K562 (cell line): ENCODE measurements at regions not wholly inside any gene's neighbourhood (a gene's known extent, or its start where the extent isn't known, plus 50 kb on each side); places are given as distances from the start of the nearest gene placed in this dataset.
A peak's percentile ranks its signal among the peaks of the same experiment; 100 is the strongest.

Experiments
- BMI1 ChIP-seq: fragments of 150-350 bp; IDR thresholded peaks from 2 replicates; pipeline ENCODE4 v1.6.1; 2014; ENCODE audit warnings: low read length
- BRCA1 ChIP-seq, 2 experiments: fragments of 450-650 bp in 1 of 2; sonication (generic) in 1 of 2; formaldehyde crosslinking in 1 of 2; IDR thresholded peaks; 2 replicates each; pipeline versions ENCODE4 v1.5.0 to v1.6.1; 2017 to 2020; ENCODE audit warnings: mild to moderate bottlenecking in 1 of 2, missing genetic modification reagents in 1 of 2
- DMBX1 ChIP-seq: fragments of 250-450 bp; sonication (Bioruptor Pico); IDR thresholded peaks from 2 replicates; pipeline ENCODE4 v1.8.0; 2022; ENCODE audit warnings: inconsistent platforms, mild to moderate bottlenecking, moderate library complexity, borderline replicate concordance
- ETS1 ChIP-seq: conservative IDR thresholded peaks from 2 replicates; pipeline ENCODE4 v1.6.1; 2011; ENCODE audit warnings: low read depth, mild to moderate bottlenecking, low read length; ENCODE audit not compliant: control insufficient read depth
- GATAD2A ChIP-seq: fragments of 450-650 bp; IDR thresholded peaks from 2 replicates; pipeline ENCODE4 v1.6.1; 2017
- HMGN3 ChIP-seq: IDR thresholded peaks from 2 replicates; pipeline ENCODE4 v1.6.1; 2011; ENCODE audit warnings: borderline replicate concordance, low read depth, mild to moderate bottlenecking, mixed read lengths, low read length; ENCODE audit not compliant: insufficient read length; ENCODE audit errors: extremely low read depth
- MCM7 ChIP-seq, 2 experiments: fragments of 450-650 bp; IDR thresholded peaks; 2 replicates each; pipeline ENCODE4 v1.6.1; 2016 to 2018
- NR0B1 ChIP-seq: fragments of 450-650 bp; IDR thresholded peaks from one replicate; pipeline ENCODE4 v1.6.1; 2018; ENCODE audit warnings: mild to moderate bottlenecking, moderate library complexity; ENCODE audit not compliant: partially characterized antibody
- POLR2AphosphoS2 ChIP-seq: IDR thresholded peaks from 2 replicates; pipeline ENCODE4 v1.6.1; 2012; ENCODE audit warnings: low read length, improper control_type of control experiment
- SMARCE1 ChIP-seq: fragments of 450-650 bp; IDR thresholded peaks from 2 replicates; pipeline ENCODE4 v1.7.1; 2016; ENCODE audit warnings: mild to moderate bottlenecking
- TBL1XR1 ChIP-seq, 2 experiments: IDR thresholded peaks; 2 replicates each; pipeline ENCODE4 v1.6.1; 2012; ENCODE audit warnings: improper control_type of control experiment in 2 of 2, low read length in 2 of 2, mild to moderate bottlenecking in 1 of 2
- TCF15 ChIP-seq: fragments of 250-450 bp; sonication (Bioruptor Pico); IDR thresholded peaks from 2 replicates; pipeline ENCODE4 v1.8.0; 2022; ENCODE audit warnings: moderate library complexity, mild to moderate bottlenecking, inconsistent platforms
- ZNF197 ChIP-seq: fragments of 200-800 bp; sonication (Bioruptor generic); IDR thresholded peaks from 2 replicates; pipeline ENCODE4 v1.6.1; 2016; ENCODE audit warnings: low read depth, missing genetic modification characterization, missing compliant biosample characterization
- ZNF212 ChIP-seq: fragments of 450-650 bp; formaldehyde crosslinking; IDR thresholded peaks from 2 replicates; pipeline ENCODE4 v1.4.0; 2020; ENCODE audit warnings: mild to moderate bottlenecking
- ZNF23 ChIP-seq: fragments of 250-450 bp; sonication (Bioruptor Pico); IDR thresholded peaks from 2 replicates; pipeline ENCODE4 v1.4.0; 2020; ENCODE audit warnings: mild to moderate bottlenecking
- ZNF384 ChIP-seq: IDR thresholded peaks from 2 replicates; pipeline ENCODE4 v1.6.1; 2012; ENCODE audit warnings: low read depth, low read length, improper control_type of control experiment
- ZNF586 ChIP-seq: fragments of 450-650 bp; formaldehyde crosslinking; conservative IDR thresholded peaks from 2 replicates; pipeline ENCODE4 v1.4.0; 2020; ENCODE audit warnings: mild to moderate bottlenecking, moderate library complexity
- ZNF76 ChIP-seq: fragments of 250-450 bp; sonication (Bioruptor Pico); IDR thresholded peaks from 2 replicates; pipeline ENCODE4 v1.4.0; 2020; ENCODE audit warnings: mild to moderate bottlenecking, moderate library complexity, borderline replicate concordance
- TF ChIP-seq, protein P1 (sequence below), 2 experiments: IDR thresholded peaks in 1 of 2; conservative IDR thresholded peaks in 1 of 2; 2 replicates each; pipeline ENCODE4 v1.6.1; 2016; ENCODE audit warnings: low read depth in 2 of 2, mild to moderate bottlenecking in 1 of 2, missing compliant biosample characterization in 1 of 2, missing genetic modification characterization in 1 of 2, moderate library complexity in 1 of 2
- TF ChIP-seq, protein P2 (sequence below): fragments of 450-650 bp; IDR thresholded peaks from 2 replicates; pipeline ENCODE4 v1.6.1; 2016; ENCODE audit warnings: missing biosample characterization, missing genetic modification characterization
- TF ChIP-seq, protein P3 (sequence below): sonication (generic); formaldehyde crosslinking; IDR thresholded peaks from 2 replicates; pipeline ENCODE4 v1.8.0; 2022; ENCODE audit warnings: mild to moderate bottlenecking, missing genetic modification reagents

DNA sequence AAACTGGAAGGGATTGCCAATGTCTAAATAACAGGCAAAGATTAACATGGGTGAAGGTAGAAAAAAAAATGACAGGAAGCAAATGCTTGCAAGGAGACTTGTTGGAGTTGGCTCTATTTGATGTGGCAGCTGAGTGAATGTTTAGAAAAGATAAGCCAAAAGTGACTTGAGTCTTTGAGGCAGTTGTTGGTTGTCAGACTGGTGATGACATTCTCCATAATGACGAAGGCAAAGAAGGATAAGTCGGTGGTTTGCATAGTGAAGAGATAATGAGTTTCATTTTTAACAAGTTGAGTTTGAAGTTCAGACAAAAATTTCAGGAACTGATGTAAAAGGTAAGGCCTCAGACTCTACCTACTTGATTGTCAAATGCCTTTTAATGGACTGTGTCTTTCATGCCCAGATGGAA is 704.1 kb upstream of the SGO1 start (continued):
- TF ChIP-seq TCF15 (CRISPR knock-in tag), result no peak
- no peak for TF ChIP-seq ETS1
- TF ChIP-seq, protein P1, sequence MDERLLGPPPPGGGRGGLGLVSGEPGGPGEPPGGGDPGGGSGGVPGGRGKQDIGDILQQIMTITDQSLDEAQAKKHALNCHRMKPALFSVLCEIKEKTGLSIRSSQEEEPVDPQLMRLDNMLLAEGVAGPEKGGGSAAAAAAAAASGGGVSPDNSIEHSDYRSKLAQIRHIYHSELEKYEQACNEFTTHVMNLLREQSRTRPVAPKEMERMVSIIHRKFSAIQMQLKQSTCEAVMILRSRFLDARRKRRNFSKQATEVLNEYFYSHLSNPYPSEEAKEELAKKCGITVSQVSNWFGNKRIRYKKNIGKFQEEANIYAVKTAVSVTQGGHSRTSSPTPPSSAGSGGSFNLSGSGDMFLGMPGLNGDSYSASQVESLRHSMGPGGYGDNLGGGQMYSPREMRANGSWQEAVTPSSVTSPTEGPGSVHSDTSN (CRISPR knock-in tag; IDR thresholded peaks at IDR 0.05; ENCODE audit: low read depth), result no peak
- TF ChIP-seq, protein P1 (tag; conservative IDR thresholded peaks at IDR 0.05; ENCODE audit: low read depth), result peak; percentile 85
- no peak for TF ChIP-seq ZNF197 (CRISPR knock-in tag)
- TF ChIP-seq BRCA1 (IDR thresholded peaks at IDR 0.05), result no peak
- TF ChIP-seq BRCA1 (CRISPR knock-in tag; IDR thresholded peaks at IDR 0.05), result no peak
- TF ChIP-seq NR0B1, result no peak
- no peak for TF ChIP-seq MCM7 (IDR thresholded peaks at IDR 0.05)
- TF ChIP-seq TBL1XR1 (IDR thresholded peaks at IDR 0.05; ENCODE audit: low read length in 2 of 2), result peak in 1 of 2 experiments; percentile 80; a peak in 1 of 4 replicates
- no peak for TF ChIP-seq ZNF586 (CRISPR knock-in tag)
- TF ChIP-seq SMARCE1, result peak; percentile 68
- peak; percentile 92 for TF ChIP-seq ZNF384
- TF ChIP-seq BMI1, result no peak
- TF ChIP-seq ZNF76 (CRISPR knock-in tag), result no peak
- TF ChIP-seq, protein P2, sequence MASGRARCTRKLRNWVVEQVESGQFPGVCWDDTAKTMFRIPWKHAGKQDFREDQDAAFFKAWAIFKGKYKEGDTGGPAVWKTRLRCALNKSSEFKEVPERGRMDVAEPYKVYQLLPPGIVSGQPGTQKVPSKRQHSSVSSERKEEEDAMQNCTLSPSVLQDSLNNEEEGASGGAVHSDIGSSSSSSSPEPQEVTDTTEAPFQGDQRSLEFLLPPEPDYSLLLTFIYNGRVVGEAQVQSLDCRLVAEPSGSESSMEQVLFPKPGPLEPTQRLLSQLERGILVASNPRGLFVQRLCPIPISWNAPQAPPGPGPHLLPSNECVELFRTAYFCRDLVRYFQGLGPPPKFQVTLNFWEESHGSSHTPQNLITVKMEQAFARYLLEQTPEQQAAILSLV (tag), result no peak
- TF ChIP-seq HMGN3, result no peak
- TF ChIP-seq, protein P3, sequence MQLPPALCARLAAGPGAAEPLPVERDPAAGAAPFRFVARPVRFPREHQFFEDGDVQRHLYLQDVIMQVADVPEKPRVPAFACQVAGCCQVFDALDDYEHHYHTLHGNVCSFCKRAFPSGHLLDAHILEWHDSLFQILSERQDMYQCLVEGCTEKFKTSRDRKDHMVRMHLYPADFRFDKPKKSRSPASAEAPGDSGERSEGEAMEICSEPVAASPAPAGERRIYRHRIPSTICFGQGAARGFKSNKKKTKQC, result no peak
- no peak for TF ChIP-seq ZNF212 (CRISPR knock-in tag)
- TF ChIP-seq GATAD2A, result no peak
- peak; percentile 26; the same call in 1 of the 2 replicates for TF ChIP-seq DMBX1
- TF ChIP-seq POLR2AphosphoS2, result no peak
- TF ChIP-seq ZNF23 (CRISPR knock-in tag), result no peak
